Mesenchymal stem cell (in vitro differentiated cells and primary cell): ENCODE measurements at regions not wholly inside any gene's neighbourhood (a gene's known extent, or its start where the extent isn't known, plus 50 kb on each side); places are given as distances from the start of the nearest gene placed in this dataset.

Experiments
- DNase-seq: peaks from one replicate; pipeline ENCODE4 v3.0.0-alpha.2; 2013
- H2AFZ ChIP-seq: one replicate; pipeline ENCODE4 v1.6.1; 2013; ENCODE audit warnings: low read depth, mild to moderate bottlenecking, control low read depth, inconsistent platforms, low read length, moderate library complexity
- H2AK5ac ChIP-seq: 2 replicates; pipeline ENCODE4 v1.6.1; 2013; ENCODE audit warnings: low read length, moderate library complexity, mild to moderate bottlenecking, inconsistent platforms; ENCODE audit not compliant: severe bottlenecking
- H2BK120ac ChIP-seq: one replicate; pipeline ENCODE4 v1.6.1; 2013; ENCODE audit warnings: low read depth, mild to moderate bottlenecking, inconsistent platforms, low read length, moderate library complexity
- H2BK12ac ChIP-seq, 2 experiments: one replicate each; pipeline ENCODE4 v1.6.1; 2013; ENCODE audit warnings: inconsistent platforms in 2 of 2, low read length in 2 of 2, mild to moderate bottlenecking in 2 of 2, moderate library complexity in 2 of 2, control low read depth in 1 of 2
- H2BK15ac ChIP-seq: one replicate; pipeline ENCODE4 v1.6.1; 2013; ENCODE audit warnings: mild to moderate bottlenecking, low read depth, inconsistent platforms; ENCODE audit not compliant: poor library complexity, severe bottlenecking
- H2BK5ac ChIP-seq: 2 replicates; pipeline ENCODE4 v1.6.1; 2013; ENCODE audit warnings: low read depth, mild to moderate bottlenecking, low read length, control low read depth, inconsistent platforms; ENCODE audit not compliant: poor library complexity, severe bottlenecking
- H3K14ac ChIP-seq, 2 experiments: one replicate each; pipeline ENCODE4 v1.6.1; 2013; ENCODE audit warnings: inconsistent platforms in 2 of 2, low read length in 2 of 2, control low read depth in 1 of 2, mild to moderate bottlenecking in 1 of 2, moderate library complexity in 1 of 2
- H3K18ac ChIP-seq, 2 experiments: one replicate each; pipeline ENCODE4 v1.6.1; 2013; ENCODE audit warnings: inconsistent platforms in 2 of 2, low read length in 2 of 2, control low read depth in 1 of 2, low read depth in 1 of 2, mild to moderate bottlenecking in 1 of 2
- H3K23ac ChIP-seq, 2 experiments: one replicate each; pipeline ENCODE4 v1.6.1; 2013; ENCODE audit warnings: inconsistent platforms in 2 of 2, low read length in 2 of 2, mild to moderate bottlenecking in 2 of 2, moderate library complexity in 2 of 2, control low read depth in 1 of 2
- H3K27ac ChIP-seq: 2 replicates; pipeline ENCODE4 v1.5.1; 2013; ENCODE audit warnings: mild to moderate bottlenecking, moderate library complexity, low read length, control low read depth, inconsistent platforms; ENCODE audit not compliant: poor library complexity, severe bottlenecking
- H3K27me3 ChIP-seq, 2 experiments: 2 replicates each; pipeline versions ENCODE4 v1.6.1 to v1.7.0; 2013; ENCODE audit warnings: low read length in 2 of 2, mild to moderate bottlenecking in 2 of 2, moderate library complexity in 2 of 2, control low read depth in 1 of 2, inconsistent platforms in 1 of 2; ENCODE audit not compliant: control insufficient read depth in 1 of 2, insufficient read depth in 1 of 2
- H3K36me3 ChIP-seq, 2 experiments: 2 replicates each; pipeline versions ENCODE4 v1.6.1 to v1.7.0; 2013; ENCODE audit warnings: low read length in 2 of 2, control low read depth in 1 of 2, inconsistent platforms in 1 of 2, low read depth in 1 of 2, mild to moderate bottlenecking in 1 of 2; ENCODE audit not compliant: insufficient read depth in 2 of 2, control insufficient read depth in 1 of 2
- H3K4ac ChIP-seq, 2 experiments: one replicate each; pipeline ENCODE4 v1.6.1; 2013; ENCODE audit warnings: inconsistent platforms in 2 of 2, low read length in 2 of 2, mild to moderate bottlenecking in 2 of 2, moderate library complexity in 2 of 2, control low read depth in 1 of 2, low read depth in 1 of 2
- H3K4me1 ChIP-seq: 2 replicates; pipeline ENCODE4 v1.6.1; 2013; ENCODE audit warnings: low read depth, low read length, control low read depth; ENCODE audit not compliant: control insufficient read depth, insufficient read depth
- H3K4me2 ChIP-seq: 2 replicates; pipeline ENCODE4 v1.6.1; 2013; ENCODE audit warnings: low read length, mild to moderate bottlenecking, inconsistent platforms; ENCODE audit not compliant: poor library complexity, severe bottlenecking
- H3K4me3 ChIP-seq, 2 experiments: 2 replicates each; pipeline versions ENCODE4 v1.5.1 to v1.7.0; 2013; ENCODE audit warnings: low read length in 2 of 2, mild to moderate bottlenecking in 2 of 2, control low read depth in 1 of 2, low read depth in 1 of 2; ENCODE audit not compliant: insufficient read depth in 1 of 2
- H3K79me1 ChIP-seq: replicated peaks from 2 replicates; pipeline ENCODE4 v1.6.1; 2013; ENCODE audit warnings: mild to moderate bottlenecking, control low read depth, low read length, inconsistent platforms; ENCODE audit not compliant: poor library complexity, severe bottlenecking
- H3K9ac ChIP-seq: 2 replicates; pipeline ENCODE4 v1.7.0; 2013; ENCODE audit warnings: mild to moderate bottlenecking, low read length, moderate library complexity
- H3K9me3 ChIP-seq: 2 replicates; pipeline ENCODE4 v1.7.0; 2013; ENCODE audit warnings: mild to moderate bottlenecking, low read length; ENCODE audit not compliant: control insufficient read depth
- H4K8ac ChIP-seq: one replicate; pipeline ENCODE4 v1.6.1; 2013; ENCODE audit warnings: inconsistent platforms, mild to moderate bottlenecking, low read length, moderate library complexity
- H4K91ac ChIP-seq: one replicate; pipeline ENCODE4 v1.6.1; 2013; ENCODE audit warnings: mild to moderate bottlenecking, low read length, inconsistent platforms
- WGBS: methylation state at CpG from one replicate; pipeline ENCODE4 v1.1.7; 2013; ENCODE audit warnings: mixed read lengths; 5-methylcytosine and 5-hydroxymethylcytosine counted together

DNA sequence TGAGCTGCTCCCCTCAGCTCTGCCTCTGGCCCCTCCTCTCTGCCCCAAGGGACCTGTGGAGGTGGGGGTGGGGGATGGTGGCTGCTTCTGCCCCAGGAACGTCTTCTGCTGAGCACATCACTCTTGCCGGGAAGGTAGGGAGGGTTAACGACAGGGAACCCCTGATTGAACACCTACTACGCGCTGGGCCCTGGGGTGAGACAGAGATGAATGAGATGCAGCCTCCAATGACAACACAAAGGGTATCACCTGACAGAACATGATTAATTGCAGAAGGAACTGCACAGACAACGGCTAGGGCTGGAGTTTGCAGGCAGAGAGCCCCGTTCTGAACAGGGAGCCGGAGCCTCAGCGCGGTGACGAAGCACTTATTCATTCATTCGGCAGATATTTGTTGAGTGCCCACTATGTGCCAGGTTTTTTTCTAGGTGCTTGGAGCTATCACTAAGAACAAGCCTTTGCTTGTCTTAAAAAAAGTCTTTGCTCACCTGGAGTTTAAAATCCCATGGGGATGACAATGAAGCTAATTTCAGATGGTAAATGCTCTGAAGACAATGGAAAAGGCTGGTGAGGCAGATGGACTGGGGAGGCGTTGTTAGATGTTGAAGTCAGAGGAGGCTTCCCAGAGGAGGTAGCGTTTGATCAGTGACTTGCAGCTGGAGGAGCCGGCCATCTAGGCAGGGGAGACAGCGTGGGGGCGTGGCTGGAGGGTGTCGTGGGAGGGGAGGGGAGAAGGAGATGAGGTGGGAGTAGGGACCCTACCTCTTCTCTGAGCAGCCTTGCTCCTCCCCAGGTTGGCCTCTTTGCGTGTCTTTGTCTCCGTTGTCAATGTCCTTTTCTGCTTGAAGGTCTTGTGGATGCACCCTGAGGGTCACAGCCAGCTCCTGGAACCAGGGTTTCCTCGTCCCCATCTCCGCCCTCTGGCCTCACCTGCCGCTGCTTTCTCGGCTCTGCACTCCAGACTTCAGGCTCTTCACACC is 103.1 kb upstream of the CSF3R start:
- H3K27me3 ChIP-seq: peaks cover 30 to 92% of the 10 kb centered on the region in 2 experiments
- H3K4ac ChIP-seq: no peak overlapping the region
- no peak overlapping the region for H3K18ac ChIP-seq
- no peaks in the 10 kb centered on the region for H3K36me3 ChIP-seq
- H3K9ac ChIP-seq: no peak overlapping the region
- no peak overlapping the region for H4K91ac ChIP-seq
- H2AFZ ChIP-seq: no peak overlapping the region
- H3K79me1 ChIP-seq: no peaks in the 10 kb centered on the region
- no peak overlapping the region for H3K27ac ChIP-seq
- H3K4me1 ChIP-seq: no peaks in the 10 kb centered on the region
- no peak overlapping the region for H2BK120ac ChIP-seq
- 62% methylated on average over 24 of the region's 24 CpGs for WGBS
- no peak overlapping the region for H3K14ac ChIP-seq
- no peak overlapping the region for H2AK5ac ChIP-seq
- no peak overlapping the region for H3K4me2 ChIP-seq
- no peak overlapping the region for H3K23ac ChIP-seq
- H2BK5ac ChIP-seq: no peak overlapping the region
- H3K4me3 ChIP-seq: no peak overlapping the region
- H2BK15ac ChIP-seq: no peak overlapping the region
- H3K9me3 ChIP-seq: no peaks in the 10 kb centered on the region
- H4K8ac ChIP-seq: no peak overlapping the region
- no peak overlapping the region for H2BK12ac ChIP-seq
- no peak for DNase-seq

GRCh38 chr1:36584874-36585453 is 102.3 kb upstream of the CSF3R start:
- H3K23ac ChIP-seq: no peak overlapping the region
- WGBS: 86% methylated on average over 5 of the region's 6 CpGs
- H3K9me3 ChIP-seq: no peaks in the 10 kb centered on the region
- H3K4me3 ChIP-seq: no peak overlapping the region
- no peaks in the 10 kb centered on the region for H3K36me3 ChIP-seq
- no peak overlapping the region for H3K18ac ChIP-seq
- no peak overlapping the region for H2BK5ac ChIP-seq
- no peak overlapping the region for H3K27ac ChIP-seq
- no peaks in the 10 kb centered on the region for H3K4me1 ChIP-seq
- H3K27me3 ChIP-seq: peaks cover 30 to 89% of the 10 kb centered on the region in 2 experiments
- H4K91ac ChIP-seq: no peak overlapping the region
- no peak overlapping the region for H4K8ac ChIP-seq
- H2AK5ac ChIP-seq: no peak overlapping the region
- H3K4me2 ChIP-seq: no peak overlapping the region
- H2BK12ac ChIP-seq: no peak overlapping the region
- no peak overlapping the region for H2AFZ ChIP-seq
- H3K14ac ChIP-seq: no peak overlapping the region
- no peak overlapping the region for H3K4ac ChIP-seq
- no peak overlapping the region for H3K9ac ChIP-seq
- H3K79me1 ChIP-seq: no peaks in the 10 kb centered on the region
- H2BK120ac ChIP-seq: no peak overlapping the region
- no peak for DNase-seq
- H2BK15ac ChIP-seq: no peak overlapping the region

DNA sequence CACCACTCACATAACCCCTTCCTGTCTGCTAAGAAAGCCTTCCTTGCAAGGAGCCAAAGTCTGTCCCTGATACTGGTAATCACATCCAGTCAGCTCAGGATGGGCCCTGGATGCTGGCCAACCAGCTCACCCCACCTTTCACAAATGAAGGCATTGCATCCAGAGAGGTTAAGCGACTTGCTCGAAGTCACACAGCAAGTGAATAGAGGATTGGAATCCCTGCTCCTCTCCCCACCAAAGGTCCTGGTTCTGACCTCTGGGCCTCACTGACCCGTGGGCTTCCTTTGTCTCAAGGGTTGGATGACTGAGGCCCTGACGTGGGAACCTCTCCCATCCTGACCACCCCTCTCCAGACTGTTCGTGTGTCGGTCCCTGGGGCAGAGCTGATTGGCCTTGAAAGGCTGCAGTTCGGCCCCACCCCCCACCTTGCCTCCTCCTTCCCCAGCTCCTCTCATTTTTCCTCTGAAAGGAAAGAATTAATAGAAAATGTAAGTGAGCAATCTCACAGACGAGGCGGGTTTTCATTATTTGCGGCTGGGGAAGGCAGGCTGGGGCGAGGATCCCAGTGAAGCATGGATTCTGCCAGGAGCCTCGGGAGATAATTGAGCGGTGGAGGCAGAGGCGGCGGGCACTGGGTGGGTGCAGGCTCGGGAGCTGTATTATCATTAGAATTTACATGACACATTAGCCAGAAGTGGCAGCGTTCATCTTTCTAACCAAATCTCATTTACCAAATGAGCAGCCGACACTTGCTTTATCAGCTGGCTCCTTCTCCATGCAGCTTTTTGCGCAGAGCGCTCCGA is 101.5 kb upstream of the CSF3R start:
- Histone ChIP-seq H3K4ac (no peak overlapping the region), H3K4me2 (no peak overlapping the region), H2BK15ac (no peak overlapping the region), H3K18ac (no peak overlapping the region), H3K27me3 (peaks cover 30 to 87% of the 10 kb centered on the region in 2 experiments), H2BK120ac (no peak overlapping the region), H3K27ac (no peak overlapping the region), H3K4me3 (no peak overlapping the region), H2AK5ac (no peak overlapping the region), H4K8ac (no peak overlapping the region), H3K23ac (no peak overlapping the region), H3K36me3 (no peaks in the 10 kb centered on the region), H3K9ac (no peak overlapping the region), H2BK12ac (no peak overlapping the region), H3K14ac (no peak overlapping the region), H3K79me1 (no peaks in the 10 kb centered on the region), H3K9me3 (no peaks in the 10 kb centered on the region), H3K4me1 (no peaks in the 10 kb centered on the region), H2BK5ac (no peak overlapping the region), H2AFZ (no peak overlapping the region), H4K91ac (no peak overlapping the region)
- 80% methylated on average over 18 of the region's 21 CpGs for WGBS
- DNase-seq: no peak

GRCh38 chr1:36583080-36583479 is 100.4 kb upstream of the CSF3R start:
- 51% methylated on average over 3 of the region's 3 CpGs for WGBS
- Histone ChIP-seq H3K27ac (no peak overlapping the region), H3K4me3 (no peak overlapping the region), H3K18ac (no peak overlapping the region), H3K4me1 (no peaks in the 10 kb centered on the region), H3K4ac (no peak overlapping the region), H3K23ac (no peak overlapping the region), H3K14ac (no peak overlapping the region), H2AK5ac (no peak overlapping the region), H2BK15ac (no peak overlapping the region), H3K36me3 (no peaks in the 10 kb centered on the region), H3K9ac (no peak overlapping the region), H2BK120ac (no peak overlapping the region), H3K27me3 (peaks cover 21 to 86% of the 10 kb centered on the region in 2 experiments), H3K4me2 (no peak overlapping the region), H2BK12ac (no peak overlapping the region), H4K8ac (no peak overlapping the region), H3K79me1 (no peaks in the 10 kb centered on the region), H3K9me3 (no peaks in the 10 kb centered on the region), H2AFZ (no peak overlapping the region), H2BK5ac (no peak overlapping the region), H4K91ac (no peak overlapping the region)
- no peak for DNase-seq
